ENCODE measurements at regions not wholly inside any gene's neighbourhood (a gene's known extent, or its start where the extent isn't known, plus 50 kb on each side); places are given as distances from the start of the nearest gene placed in this dataset.

GRCh38 chr12:65682112-65682511 lies 142.2 kb upstream of the HMGA2 start:
- H3K9me2 ChIP-seq (ENCODE audit: insufficient read depth), result no peaks in the 10 kb centered on the region
- ChIA-PET RAD21 (ENCODE audit: low non-redundant PET in 1 of 2, low total read pairs in 2 of 2, uncharacterized antibody in 2 of 2, unreplicated experiment in 2 of 2) (no interaction called here), POLR2A (no interaction called here), CTCF (no interaction called here)
- BruUV-seq (replicated peaks), result no TSS peak
- H3K4me1 ChIP-seq (ENCODE audit: control insufficient read depth in 1 of 2, insufficient read depth in 2 of 2, low read length in 2 of 2), result peaks cover 0 to 16% of the 10 kb centered on the region in 2 experiments; a peak in 2 of 4 replicates
- no peak overlapping the region for H3K4me3 ChIP-seq (replicated peaks in 1 of 2; ENCODE audit: low read depth in 1 of 2, low read length in 2 of 2)
- H3K36me3 ChIP-seq (ENCODE audit: control insufficient read depth in 1 of 2, insufficient read depth in 2 of 2, low read length in 2 of 2), result no peaks in the 10 kb centered on the region
- DNase-seq (ENCODE audit: low read depth, low spot score) (no peak), ATAC-seq (no peak)
- H3K79me2 ChIP-seq (ENCODE audit: insufficient read depth, low read length), result no peaks in the 10 kb centered on the region
- intact Hi-C loops (cut with micrococcal nuclease), result no loop called here
- H3K27me3 ChIP-seq (ENCODE audit: insufficient read depth, low read length), result no peaks in the 10 kb centered on the region
- H3K4me2 ChIP-seq (ENCODE audit: low read length), result no peak overlapping the region
- no peaks in the 10 kb centered on the region for H4K20me1 ChIP-seq (ENCODE audit: insufficient read depth)
- peaks cover 0 to 7% of the 10 kb centered on the region in 2 experiments; a peak in 1 of 4 replicates for H3K9me3 ChIP-seq (ENCODE audit: control insufficient read depth in 1 of 2, insufficient read depth in 1 of 2, low read depth in 1 of 2, low read length in 2 of 2)
- H3K9ac ChIP-seq (ENCODE audit: low read length), result no peak overlapping the region
- peak overlapping the region; percentile 90 for H2AFZ ChIP-seq (ENCODE audit: low read depth, low read length, poor library complexity, severe bottlenecking)
- no peak for TF ChIP-seq EZH2phosphoT487 (IDR thresholded peaks at IDR 0.05; ENCODE audit: borderline replicate concordance)
- TF ChIP-seq POLR2AphosphoS5 (IDR thresholded peaks at IDR 0.05; ENCODE audit: low read depth, low read length), result no peak
- no peak for TF ChIP-seq RAD21 (IDR thresholded peaks at IDR 0.05; ENCODE audit: low read depth)
- no peak for TF ChIP-seq EGR1 (IDR thresholded peaks at IDR 0.05; ENCODE audit: low read depth)
- TF ChIP-seq CBX3 (IDR thresholded peaks at IDR 0.05; ENCODE audit: low read depth), result no peak
- TF ChIP-seq POLR2A (IDR thresholded peaks at IDR 0.05; ENCODE audit: borderline replicate concordance, extremely low read depth, insufficient read depth, insufficient read length), result no peak
- TF ChIP-seq YY1 (IDR thresholded peaks at IDR 0.05; ENCODE audit: extremely low read depth, insufficient replicate concordance, low read depth, low read length), result no peak
- no peak for TF ChIP-seq EZH2 (IDR thresholded peaks at IDR 0.05)
- TF ChIP-seq REST (IDR thresholded peaks at IDR 0.05; ENCODE audit: low read depth), result no peak
- no peak for TF ChIP-seq ZFX (IDR thresholded peaks at IDR 0.05)
- TF ChIP-seq MAX (IDR thresholded peaks at IDR 0.05), result no peak
- no peak for TF ChIP-seq JUND (IDR thresholded peaks at IDR 0.05)
- no peak for TF ChIP-seq TCF7L2 (IDR thresholded peaks at IDR 0.05; ENCODE audit: borderline replicate concordance, extremely low read depth, insufficient read depth, insufficient read length)
- no peak for TF ChIP-seq CEBPB (IDR thresholded peaks at IDR 0.05; ENCODE audit: low read depth)
- no peak for TF ChIP-seq SIN3A (IDR thresholded peaks at IDR 0.05; ENCODE audit: low read depth)
- TF ChIP-seq ELF1 (IDR thresholded peaks at IDR 0.05; ENCODE audit: borderline replicate concordance, low read depth), result no peak
- no peak for TF ChIP-seq SP1 (IDR thresholded peaks at IDR 0.05; ENCODE audit: low read depth)
- H3K27ac ChIP-seq (ENCODE audit: low read depth, low read length), result no peak overlapping the region

Data from HCT116 (cell line).